NCI-H2107 (cell line): ENCODE measurements at regions not wholly inside any gene's neighbourhood (a gene's known extent, or its start where the extent isn't known, plus 50 kb on each side); places are given as distances from the start of the nearest gene placed in this dataset.
"Not testable (repeated sequence)": the region's sequence is repeated elsewhere in the genome, so short reads cannot be mapped to it uniquely, and the experiment has no call there.

Experiments
- DNase-seq: peaks from one replicate; lab custom pipeline; 2025; lab: John Stamatoyannopoulos, UW

DNA sequence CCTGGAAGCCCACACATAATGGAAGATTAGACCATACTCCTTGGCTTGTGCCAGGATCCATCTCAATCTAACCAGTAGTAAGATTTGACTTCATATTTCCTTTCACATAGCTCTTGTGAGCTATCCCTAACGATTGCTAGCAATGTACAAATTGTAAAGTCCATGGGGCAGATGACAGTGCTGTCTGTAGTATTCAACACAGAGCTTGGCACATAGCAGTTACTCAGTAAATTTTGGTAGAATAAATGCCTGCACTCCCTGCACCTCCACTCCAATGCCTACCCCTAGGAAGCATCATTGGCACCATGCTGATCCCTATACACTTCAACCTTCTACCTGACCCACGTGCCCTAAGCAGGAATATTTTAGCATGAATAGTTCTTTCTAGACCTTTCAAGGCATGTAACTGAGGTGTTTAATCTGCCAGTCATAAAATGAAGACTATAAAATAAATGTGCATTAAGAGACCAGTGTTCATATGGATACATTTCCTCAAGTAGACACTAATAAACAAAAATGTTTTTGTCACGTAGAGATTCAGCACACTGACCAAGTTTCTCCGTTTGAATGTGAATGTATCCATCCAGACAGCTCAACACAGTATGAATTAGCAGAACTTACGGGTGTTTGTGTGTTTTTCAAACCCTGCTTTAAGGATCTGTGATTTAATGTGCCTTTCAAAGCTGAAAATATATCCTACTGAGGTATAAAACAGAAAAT, 98.8 kb downstream of the BMP4 start:
- DNase-seq, result no peak

DNA sequence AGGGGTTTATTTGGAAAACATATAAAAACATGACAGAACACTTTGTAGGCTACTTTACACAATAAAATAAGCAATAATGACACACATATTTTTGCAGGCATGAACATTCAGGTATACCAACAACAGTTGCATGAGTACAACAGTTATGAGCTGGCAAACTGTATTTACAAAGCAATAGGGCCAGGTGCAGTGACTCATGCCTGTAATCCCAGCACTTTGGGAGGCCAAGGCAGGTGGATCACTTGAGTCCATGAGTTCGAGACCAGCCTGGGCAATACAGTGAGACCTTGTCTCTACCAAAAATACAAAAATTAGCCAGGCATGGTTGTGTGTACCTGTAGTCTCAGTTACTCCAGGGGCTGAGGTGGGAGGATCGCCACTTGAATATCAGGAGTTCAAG, 101.1 kb downstream of the BMP4 start:
- no peak for DNase-seq

DNA sequence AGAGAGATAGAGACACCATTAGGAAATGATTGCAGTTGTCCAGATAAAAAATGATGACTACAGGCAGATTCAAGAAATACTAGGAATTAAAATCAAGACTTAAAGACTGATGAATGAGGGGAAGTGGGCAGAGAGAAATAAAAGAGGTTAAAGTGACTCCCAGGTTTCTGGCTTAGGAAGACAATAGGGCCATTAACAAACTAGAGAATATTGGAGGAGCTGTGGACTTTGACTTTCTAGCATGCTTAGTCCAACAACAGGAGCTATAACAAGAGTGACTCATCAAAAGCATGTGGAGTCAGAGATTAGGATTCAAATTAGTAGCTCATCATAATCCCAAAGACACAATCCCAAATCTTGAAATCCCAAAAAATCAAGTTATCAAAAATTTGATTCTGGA, 101.5 kb downstream of the BMP4 start:
- DNase-seq, result no peak

DNA sequence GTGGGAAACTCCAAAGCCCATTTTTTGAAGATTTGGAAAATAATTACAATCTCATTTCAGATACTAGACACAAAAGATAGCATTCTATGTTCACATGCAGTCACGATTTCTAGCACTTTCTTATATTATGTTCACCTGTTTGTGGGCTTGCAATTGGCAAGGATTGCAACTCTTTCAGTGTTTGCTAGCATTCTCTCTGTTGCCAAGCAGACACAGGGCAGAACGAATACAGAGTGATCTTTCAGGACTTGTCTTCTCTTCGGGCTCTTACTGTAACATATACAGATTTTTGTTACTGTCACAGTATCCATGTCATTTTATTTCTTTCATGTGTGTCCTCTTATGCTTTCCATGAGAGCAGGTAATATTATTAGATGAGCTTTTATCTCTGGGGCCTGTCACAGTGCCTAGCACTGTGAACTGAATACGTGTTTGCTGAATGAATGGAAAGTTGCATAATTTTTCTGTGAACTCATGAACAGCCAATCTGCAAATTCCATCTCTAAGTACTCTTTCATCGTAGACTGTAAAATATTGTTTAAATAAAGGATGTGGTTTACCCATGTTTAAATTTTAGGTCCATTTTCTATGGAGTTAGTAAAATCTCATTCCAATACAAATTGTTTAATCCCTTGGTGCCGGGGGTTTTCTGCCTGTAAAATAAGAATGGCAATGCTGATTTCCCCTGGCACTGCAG, 105.1 kb downstream of the BMP4 start:
- DNase-seq, result no peak

DNA sequence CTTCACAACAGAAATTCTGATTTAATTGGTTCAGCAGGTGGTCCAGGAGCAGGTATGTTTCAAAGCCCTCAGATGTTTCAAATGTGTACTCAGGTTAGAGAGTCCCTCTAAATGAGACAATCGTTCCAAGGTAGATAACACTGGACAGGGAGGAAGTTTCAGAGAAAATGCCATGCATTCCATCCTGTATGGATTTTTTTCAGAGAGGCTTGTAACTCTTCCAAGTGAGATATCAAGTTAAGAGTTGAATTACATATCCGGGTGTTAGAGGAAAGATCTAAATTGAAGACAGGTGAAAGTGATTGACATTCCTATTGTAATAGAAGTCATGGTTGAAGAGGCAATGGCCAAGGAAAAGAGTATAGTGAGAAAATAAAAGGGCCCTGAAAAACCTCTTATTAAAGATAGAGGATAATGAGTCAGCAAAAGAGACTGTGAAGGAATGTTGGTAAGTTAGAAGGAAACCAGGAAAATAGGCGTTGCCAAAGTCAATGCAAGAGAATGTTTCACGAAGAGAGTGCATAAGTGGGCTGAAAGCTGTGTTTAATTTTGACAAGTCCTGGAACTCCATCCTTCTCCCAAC, 105.8 kb downstream of the BMP4 start:
- no peak for DNase-seq

DNA sequence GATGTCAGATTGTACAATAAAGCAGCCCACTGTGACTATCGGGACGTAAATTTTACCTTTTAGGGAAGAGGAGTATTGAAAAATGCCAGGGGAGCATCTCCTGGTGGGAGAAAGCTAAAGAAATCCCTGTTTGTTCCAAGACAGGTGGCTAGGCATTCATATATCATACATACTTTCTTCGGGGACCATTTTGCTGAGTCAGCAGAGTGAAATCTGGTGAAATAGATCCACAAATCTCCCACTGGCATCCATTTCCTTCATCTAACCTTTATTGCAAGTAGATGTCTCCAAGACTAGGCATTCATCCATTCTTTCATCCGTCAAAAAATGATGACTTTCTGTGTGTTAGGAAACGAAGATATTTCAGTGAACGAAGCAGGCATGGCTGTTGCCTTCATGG, 107.1 kb downstream of the BMP4 start:
- DNase-seq, result no peak

DNA sequence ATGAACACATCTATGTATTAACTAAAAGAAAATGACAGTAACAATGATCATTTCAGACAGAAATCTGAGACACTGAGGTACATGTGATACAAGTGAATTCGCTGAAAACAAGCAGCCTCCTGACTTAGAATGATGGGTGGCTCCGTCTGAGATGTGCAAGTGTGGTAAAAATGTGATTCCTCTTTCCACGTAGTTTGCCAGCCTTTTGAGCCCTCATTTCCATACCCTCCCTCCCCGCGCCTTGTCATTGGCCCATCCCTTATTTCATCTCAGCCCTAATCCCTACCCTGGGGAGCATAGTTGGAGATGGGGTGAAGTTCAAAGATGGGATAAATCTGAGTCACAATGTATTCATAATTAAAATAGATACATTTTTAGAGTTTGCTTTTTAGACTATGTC, 107.8 kb downstream of the BMP4 start:
- DNase-seq, result no peak

DNA sequence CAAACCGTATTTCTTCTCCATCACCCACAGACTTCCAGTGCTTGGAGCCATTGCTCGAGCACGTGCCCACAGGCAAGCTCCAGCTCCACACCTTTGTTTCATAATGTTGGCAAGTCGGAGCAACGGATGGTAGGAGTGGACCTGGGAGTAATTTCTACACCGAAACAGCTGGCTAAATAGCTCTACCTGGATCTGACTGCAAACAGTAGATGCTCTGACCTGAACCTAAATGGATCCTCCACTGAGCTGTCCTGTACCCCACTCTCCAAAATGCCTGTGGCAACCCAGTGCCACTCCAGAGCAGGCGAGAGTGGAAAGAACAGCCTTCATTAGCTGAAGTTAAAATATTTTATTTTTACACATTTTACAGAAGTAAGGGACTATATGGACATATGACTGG, 108.7 kb downstream of the BMP4 start:
- no peak for DNase-seq

DNA sequence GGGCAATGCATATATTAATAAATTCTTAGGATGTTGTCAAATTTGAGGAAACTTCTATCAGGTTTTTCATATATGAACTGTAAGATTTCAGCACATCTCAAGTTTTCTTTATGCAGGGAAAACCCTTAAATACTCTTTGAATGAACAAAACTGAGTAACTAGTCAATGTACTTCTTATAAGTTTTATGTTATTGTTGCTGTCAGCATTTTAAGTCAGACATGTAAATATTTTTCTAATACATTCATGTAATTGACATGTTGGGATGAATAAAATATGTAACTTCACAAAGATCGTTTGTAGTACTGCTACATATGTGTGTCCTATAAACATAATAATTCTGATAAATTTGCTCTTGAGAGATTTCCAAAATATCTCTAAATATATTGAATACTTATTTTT, 109.6 kb downstream of the BMP4 start:
- DNase-seq, result no peak

DNA sequence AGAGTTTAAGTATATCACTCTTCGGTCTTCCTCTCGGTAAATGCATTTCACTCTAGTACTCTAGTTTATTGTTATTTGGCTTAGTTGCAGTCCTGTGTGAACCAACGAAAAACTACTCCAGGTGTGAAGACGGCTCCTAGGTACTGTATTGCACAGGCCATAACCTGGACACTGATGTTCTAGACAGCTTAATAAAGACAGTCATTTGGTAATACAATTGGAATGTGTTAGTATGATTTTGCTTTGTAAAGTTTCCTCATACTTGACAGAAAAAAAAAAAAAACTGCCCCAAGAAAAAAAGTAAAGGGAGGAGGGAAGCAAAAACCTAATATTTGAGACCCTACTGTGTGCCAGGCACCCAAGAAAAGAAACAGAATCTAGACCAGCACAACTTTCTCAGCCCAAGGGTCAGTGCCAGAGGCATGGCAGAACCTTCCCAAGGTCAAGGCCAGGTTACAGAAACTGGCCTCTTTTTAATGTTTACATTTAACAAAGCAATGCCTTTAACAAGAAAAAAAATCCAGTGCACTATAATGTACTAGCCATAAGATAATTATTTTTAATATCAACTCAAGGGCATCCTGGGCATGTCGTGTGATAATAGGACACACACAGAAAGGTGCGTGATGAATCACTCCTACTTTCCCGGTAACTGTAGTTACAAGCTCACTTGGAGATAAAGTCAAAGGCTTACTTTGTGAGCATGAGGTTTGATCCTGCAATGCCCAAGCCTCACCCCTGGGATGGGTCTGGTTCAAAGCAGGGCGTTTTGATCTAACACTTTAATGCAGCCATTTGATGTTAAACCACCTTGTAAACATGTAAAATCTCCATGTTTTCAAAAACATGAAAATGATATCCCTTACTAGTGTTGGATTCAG, 110.6 kb downstream of the BMP4 start:
- no peak for DNase-seq

DNA sequence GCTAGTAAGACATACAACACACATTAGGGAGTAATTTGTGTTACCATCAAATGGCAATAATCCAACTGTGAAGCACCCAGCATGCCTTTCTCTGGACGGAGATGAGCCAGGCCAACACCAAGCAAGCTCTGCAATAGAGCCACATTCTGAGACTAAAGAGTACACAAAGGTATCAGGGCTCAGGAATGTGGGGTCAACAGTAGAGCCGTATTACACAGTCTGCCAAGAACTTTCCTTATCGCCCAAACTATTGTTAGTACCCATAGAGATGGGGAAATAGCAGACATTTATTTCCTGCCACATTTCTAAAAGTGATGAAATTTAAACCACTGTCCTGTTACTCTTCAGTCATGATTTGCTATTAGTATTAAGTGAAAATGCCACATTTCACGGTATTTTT, 113.7 kb downstream of the BMP4 start:
- no peak for DNase-seq

DNA sequence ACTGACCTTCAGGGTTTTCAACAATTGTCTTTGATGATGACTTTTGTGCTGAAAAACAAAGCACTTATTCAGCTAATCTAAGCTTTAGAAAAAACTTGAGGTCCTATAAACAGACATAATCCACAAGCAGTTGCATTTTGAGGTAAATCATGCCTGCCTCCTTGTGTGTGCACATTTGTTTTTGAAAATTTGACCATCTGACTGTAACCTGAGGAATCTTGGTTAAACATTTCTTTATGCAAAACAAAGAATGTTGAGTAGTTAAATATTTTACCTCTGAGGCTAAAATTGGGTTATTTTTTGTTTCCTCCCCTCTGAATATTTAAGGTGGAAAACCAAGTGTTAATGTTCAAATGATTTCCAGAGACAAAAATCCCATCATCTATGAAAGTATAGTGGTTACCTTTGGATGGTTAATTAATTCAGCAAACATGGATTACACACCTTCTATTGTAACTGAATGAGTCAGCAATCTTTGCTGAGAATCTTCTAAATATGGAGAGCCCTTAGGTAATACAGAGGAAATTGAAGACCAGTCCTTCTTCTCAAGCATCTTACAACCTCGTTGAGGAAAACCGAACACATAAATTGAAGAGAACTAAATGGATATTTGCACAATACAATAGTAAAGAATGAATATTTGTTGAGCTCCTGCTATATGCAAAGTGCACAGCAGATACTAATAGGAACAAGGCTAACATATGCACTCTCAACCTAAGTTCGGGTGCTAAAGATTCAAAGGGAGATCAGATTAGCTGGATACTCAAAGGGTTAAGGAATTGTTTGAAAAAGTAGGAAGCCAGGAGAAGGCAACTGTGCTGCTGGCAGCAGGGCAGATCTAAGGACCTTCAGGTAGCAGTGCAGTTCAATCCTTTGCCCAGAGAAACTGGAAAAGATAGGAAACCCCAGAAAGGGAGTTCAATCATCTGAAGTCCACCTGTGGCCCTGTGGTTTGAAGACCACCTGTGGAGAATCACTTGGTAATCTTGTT, 115.2 kb downstream of the BMP4 start:
- DNase-seq, result no peak

DNA sequence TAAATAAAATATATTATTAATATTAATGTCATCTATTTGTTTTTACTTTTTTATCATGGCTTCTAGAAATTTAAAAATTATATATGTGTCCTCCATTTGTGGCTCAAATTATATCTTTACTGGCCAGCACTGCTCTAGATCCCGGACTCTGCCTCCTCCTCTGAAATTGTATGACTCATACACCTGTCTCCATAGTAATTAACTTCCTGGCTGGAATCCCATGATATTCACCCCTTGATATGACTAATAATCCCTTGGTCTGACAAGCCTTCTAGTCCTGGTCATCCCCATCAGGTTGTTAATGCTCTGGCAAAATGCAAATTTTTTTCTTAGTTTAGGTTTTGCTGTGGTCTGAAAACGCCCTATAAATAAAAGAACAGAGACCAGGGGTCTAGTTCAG, 116.2 kb downstream of the BMP4 start:
- no peak for DNase-seq

DNA sequence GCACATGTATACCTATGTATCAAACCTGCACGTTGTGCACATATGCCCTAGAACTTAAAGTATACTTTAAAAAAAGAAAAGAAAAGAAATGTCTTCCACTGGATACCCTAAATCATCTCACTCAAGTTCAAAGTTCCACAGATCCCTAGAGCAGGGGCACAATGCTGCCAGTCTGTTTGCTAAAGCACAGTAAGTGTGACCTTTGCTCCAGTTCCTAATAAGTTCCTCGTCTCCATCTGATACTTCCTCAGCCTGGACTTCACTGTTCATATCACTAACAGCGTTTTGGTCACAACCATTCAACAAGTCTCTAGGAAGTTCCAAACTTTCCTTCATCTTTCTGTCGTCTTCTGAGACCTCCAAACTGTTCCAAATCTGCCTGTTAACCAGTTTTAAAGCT, 118.3 kb downstream of the BMP4 start:
- no peak for DNase-seq

DNA sequence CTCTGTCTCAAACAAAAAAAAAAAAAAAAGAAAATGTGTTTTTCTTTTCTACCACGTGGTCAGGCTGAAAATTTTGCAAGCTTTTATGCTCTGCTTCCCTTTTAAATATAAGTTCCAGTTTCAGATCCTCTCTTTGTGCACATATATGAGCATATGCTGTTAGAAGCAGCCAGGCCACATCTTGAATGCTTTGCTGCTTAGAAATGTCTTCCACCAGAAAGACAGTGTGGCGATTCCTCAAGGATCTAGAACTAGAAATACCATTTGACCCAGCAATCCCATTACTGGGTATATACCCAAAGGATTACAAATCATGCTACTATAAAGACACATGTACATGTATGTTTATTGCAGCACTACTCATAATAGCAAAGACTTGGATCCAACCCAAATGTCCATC, 119.0 kb downstream of the BMP4 start:
- not testable (repeated sequence) for DNase-seq

DNA sequence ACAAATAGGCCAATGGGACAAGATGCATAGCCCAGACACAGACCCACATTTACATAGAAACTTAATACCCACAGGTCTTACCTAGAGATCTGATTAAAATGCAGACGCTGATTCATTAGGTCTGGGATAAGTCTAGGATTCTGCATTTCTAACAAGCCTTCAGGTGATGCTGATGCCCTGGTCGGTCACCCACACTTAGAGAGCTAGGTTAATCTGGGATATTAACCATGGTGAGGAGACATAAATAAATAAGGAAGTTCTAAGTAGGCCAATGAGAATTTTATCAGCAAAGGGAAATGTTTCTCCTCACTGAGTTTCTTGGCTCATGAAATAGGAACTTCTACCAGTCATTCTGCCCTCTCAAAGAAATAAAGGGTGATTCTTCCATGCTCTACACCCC, 120.1 kb downstream of the BMP4 start:
- DNase-seq, result no peak

DNA sequence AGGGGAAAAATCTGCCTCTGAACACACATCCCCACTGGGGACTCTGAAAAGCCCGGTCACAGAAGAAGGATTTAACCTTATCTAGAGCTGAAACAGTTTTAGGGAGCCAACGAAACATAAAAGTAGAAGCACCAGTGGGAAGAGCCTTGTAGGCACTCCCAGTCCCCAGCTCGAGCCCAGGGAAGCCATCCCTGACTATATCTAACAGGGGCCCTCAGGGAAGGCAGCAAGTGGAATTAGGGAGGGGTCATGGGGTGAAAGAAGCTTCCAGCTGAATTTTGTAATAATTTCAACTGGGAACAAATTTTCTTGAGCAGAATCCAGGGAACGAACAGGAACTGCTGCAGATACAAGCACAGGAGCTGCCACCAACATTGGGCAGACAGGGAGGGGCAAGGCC, 127.8 kb downstream of the BMP4 start:
- no peak for DNase-seq

DNA sequence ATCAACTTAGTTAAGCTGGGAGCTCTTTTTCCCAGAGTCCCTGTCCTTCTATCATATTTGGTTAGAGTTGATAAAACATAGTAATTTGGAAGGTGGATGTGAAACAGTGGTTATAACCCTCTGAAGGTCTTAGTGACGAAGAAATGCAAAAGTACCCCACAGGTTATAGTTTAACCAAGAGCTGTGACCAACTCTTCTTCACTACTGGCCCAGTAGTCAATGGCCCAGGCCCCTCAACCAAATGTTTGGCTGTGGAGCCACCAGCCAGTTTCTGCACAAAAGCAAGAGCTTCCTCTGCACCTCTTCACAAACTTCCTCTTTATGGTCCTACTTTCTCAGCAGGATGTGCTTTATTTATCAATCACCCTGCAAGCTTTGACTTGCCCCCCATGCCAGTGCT, 132.6 kb downstream of the BMP4 start:
- no peak for DNase-seq

DNA sequence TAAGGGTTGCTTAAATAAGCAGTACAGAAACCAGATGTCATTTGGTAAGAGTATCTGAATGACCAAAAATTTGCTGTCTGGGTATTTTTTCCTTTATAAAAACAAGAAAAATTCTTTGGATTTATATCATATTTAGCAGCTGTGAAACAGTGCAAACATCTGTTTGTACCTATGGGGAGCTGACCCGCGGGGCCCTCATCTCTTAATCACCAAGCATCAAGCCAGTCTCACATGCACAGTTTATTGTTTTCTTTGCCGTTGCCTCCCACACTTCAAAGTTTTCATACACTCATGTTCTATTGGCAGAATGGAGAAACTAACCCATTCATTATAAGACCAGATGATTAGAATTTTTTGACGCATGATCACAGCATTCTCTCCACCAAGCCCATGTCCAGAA, 142.2 kb downstream of the BMP4 start:
- no peak for DNase-seq

DNA sequence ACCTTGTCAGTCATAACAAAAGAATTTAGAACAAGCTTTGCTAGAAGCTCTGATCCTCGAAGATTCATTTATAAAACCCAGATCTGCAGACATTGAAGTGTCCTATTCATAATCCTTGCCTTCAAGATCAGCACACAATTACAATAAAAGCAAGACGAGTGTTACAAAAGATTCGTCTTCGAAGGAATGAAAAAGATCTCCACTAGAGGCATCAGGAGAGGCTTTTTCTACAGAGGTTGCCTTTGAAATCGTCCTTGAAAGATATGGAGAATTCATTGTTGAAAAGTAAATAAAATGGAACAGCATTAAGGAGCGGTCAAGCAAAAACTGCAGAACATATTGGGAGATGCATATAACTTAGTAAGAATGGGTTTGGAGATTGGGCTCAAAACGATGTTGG, 146.4 kb downstream of the BMP4 start:
- no peak for DNase-seq

DNA sequence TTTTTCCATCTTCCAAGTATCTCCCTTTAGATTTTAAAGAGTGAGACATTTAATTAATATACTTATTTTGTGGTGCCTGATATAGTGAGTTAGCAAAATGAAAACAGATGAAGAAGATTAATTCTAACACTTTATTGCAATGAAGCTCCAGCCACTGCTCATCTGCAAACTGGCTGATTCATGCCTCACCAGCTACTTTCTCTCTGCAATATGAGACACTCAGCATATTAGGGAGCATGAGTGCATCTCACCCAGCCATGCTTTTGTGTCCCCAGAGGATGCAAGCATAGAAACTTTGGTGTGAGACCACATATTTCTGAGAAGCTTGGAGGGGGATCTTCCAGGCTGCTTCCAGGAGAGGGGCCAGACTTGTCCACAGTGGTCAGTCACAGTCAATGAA, 148.6 kb downstream of the BMP4 start:
- DNase-seq, result no peak
